ENCODE measurements at regions not wholly inside any gene's neighbourhood (a gene's known extent, or its start where the extent isn't known, plus 50 kb on each side); places are given as distances from the start of the nearest gene placed in this dataset.

DNA sequence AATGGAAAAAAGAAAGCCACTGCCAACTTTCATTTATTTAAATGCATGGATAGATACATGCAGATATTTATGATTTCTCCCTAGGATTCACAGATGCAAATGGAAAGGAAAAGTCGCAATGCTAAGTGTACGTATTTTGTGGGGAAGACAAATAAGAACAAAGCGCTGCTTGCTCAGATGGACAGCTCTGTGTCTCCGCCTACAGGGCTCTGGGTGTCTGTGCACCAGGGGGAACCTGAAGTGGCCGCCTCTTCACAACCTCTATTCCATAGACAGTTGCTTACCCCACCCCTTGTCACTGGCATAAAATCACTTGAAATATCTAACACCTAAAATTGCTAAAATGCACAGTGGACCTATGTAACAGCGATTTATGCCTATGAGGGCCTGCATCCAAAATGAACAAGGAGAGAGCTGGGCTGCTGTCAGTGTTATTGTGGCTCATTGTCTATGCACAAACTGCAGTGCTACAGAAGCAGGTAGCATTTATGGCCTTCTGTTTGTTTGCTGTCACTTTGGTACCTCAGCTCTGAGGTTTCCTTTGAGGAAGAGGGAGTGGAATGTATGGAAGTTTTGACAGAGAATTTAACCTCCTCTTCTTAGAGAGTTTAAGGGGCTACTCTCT is 58.6 kb upstream of the PAGE1 start:
- Mint-ChIP-seq H3K9me3 (no peaks in the 10 kb centered on the region), H3K4me3 (no peak overlapping the region), H3K27ac (no peak overlapping the region), H3K4me1 (no peaks in the 10 kb centered on the region), H3K27me3 (ENCODE audit: insufficient read depth, low read depth, poor library complexity) (no peaks in the 10 kb centered on the region), H3K36me3 (ENCODE audit: low read depth) (no peaks in the 10 kb centered on the region)
- H3K79me2 ChIP-seq (replicated peaks; ENCODE audit: insufficient read depth): no peaks in the 10 kb centered on the region
- peak; percentile 60 for DNase-seq (ENCODE audit: low spot score)
- no peaks in the 10 kb centered on the region for H3K4me1 ChIP-seq (ENCODE audit: insufficient read depth)
- no peak overlapping the region for H3K4me2 ChIP-seq
- TF ChIP-seq POLR2AphosphoS5 (IDR thresholded peaks at IDR 0.05; ENCODE audit: low read depth): no peak
- TF ChIP-seq, protein P1, sequence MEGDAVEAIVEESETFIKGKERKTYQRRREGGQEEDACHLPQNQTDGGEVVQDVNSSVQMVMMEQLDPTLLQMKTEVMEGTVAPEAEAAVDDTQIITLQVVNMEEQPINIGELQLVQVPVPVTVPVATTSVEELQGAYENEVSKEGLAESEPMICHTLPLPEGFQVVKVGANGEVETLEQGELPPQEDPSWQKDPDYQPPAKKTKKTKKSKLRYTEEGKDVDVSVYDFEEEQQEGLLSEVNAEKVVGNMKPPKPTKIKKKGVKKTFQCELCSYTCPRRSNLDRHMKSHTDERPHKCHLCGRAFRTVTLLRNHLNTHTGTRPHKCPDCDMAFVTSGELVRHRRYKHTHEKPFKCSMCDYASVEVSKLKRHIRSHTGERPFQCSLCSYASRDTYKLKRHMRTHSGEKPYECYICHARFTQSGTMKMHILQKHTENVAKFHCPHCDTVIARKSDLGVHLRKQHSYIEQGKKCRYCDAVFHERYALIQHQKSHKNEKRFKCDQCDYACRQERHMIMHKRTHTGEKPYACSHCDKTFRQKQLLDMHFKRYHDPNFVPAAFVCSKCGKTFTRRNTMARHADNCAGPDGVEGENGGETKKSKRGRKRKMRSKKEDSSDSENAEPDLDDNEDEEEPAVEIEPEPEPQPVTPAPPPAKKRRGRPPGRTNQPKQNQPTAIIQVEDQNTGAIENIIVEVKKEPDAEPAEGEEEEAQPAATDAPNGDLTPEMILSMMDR (conservative IDR thresholded peaks at IDR 0.05; ENCODE audit: low read depth in 2 of 2): peak; percentile 69 to 72
- ATAC-seq: peak; percentile 69; the same call in 2 of the 3 replicates
- no peak overlapping the region for H3K27ac ChIP-seq (ENCODE audit: low read depth)
- H3K9me2 ChIP-seq (ENCODE audit: insufficient read depth): no peaks in the 10 kb centered on the region
- H3K36me3 ChIP-seq (ENCODE audit: insufficient read depth): no peaks in the 10 kb centered on the region
- no peak overlapping the region for H2AFZ ChIP-seq
- no peaks in the 10 kb centered on the region for H4K20me1 ChIP-seq (replicated peaks; ENCODE audit: insufficient read depth)
- H3K27me3 ChIP-seq (ENCODE audit: insufficient read depth): no peaks in the 10 kb centered on the region
- H3K4me3 ChIP-seq: no peak overlapping the region
- no peaks in the 10 kb centered on the region for H3F3A ChIP-seq (replicated peaks; ENCODE audit: low read depth)

DNA sequence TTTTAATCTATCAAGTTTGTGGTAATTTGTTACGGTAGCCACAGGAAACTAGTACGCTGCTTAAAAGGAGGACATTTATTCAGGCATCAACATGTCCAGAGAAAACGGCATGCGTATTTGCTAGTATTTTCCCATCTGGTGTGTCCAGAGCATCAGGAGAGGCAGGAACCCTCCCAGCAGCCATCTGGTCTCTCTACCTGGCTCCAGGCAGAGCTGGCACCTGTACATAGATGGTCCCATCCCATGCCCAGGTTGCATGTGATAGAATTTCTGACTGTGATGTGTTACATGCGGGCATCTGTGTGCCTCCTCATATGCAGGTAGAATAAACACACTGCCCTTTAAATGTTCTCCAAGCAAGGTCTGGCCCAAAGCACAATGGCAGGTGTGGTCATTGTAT is 57.9 kb upstream of the PAGE1 start:
- Histone ChIP-seq H3F3A (replicated peaks; ENCODE audit: low read depth) (no peaks in the 10 kb centered on the region), H3K27me3 (ENCODE audit: insufficient read depth) (no peaks in the 10 kb centered on the region), H3K36me3 (ENCODE audit: insufficient read depth) (no peaks in the 10 kb centered on the region), H3K79me2 (replicated peaks; ENCODE audit: insufficient read depth) (no peaks in the 10 kb centered on the region), H2AFZ (no peak overlapping the region), H3K4me1 (ENCODE audit: insufficient read depth) (no peaks in the 10 kb centered on the region), H3K9me2 (ENCODE audit: insufficient read depth) (no peaks in the 10 kb centered on the region), H3K4me3 (no peak overlapping the region), H3K4me2 (no peak overlapping the region), H4K20me1 (replicated peaks; ENCODE audit: insufficient read depth) (no peaks in the 10 kb centered on the region), H3K27ac (ENCODE audit: low read depth) (no peak overlapping the region)
- TF ChIP-seq EZH2 (IDR thresholded peaks at IDR 0.05; ENCODE audit: low read depth, unreplicated experiment) (no peak), NANOG (IDR thresholded peaks at IDR 0.05; ENCODE audit: borderline replicate concordance) (no peak), EZH2phosphoT487 (IDR thresholded peaks at IDR 0.05; ENCODE audit: unreplicated experiment) (no peak), ZNF114 (CRISPR knock-in tag; IDR thresholded peaks at IDR 0.05) (no peak), POLR2AphosphoS5 (IDR thresholded peaks at IDR 0.05; ENCODE audit: low read depth) (no peak)
- TF ChIP-seq, protein P2, sequence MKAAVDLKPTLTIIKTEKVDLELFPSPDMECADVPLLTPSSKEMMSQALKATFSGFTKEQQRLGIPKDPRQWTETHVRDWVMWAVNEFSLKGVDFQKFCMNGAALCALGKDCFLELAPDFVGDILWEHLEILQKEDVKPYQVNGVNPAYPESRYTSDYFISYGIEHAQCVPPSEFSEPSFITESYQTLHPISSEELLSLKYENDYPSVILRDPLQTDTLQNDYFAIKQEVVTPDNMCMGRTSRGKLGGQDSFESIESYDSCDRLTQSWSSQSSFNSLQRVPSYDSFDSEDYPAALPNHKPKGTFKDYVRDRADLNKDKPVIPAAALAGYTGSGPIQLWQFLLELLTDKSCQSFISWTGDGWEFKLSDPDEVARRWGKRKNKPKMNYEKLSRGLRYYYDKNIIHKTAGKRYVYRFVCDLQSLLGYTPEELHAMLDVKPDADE (IDR thresholded peaks at IDR 0.05): no peak
- no peak for ATAC-seq
- H3K27me3 Mint-ChIP-seq (ENCODE audit: insufficient read depth, low read depth, poor library complexity): no peaks in the 10 kb centered on the region
- no peaks in the 10 kb centered on the region for H3K9me3 Mint-ChIP-seq
- no peak for DNase-seq (ENCODE audit: low spot score)
- H3K4me3 Mint-ChIP-seq: no peak overlapping the region
- no peaks in the 10 kb centered on the region for H3K36me3 Mint-ChIP-seq (ENCODE audit: low read depth)
- no peaks in the 10 kb centered on the region for H3K4me1 Mint-ChIP-seq
- no peak overlapping the region for H3K27ac Mint-ChIP-seq
